Stomach (tissue), 8 donors: ENCODE measurements at regions not wholly inside any gene's neighbourhood (a gene's known extent, or its start where the extent isn't known, plus 50 kb on each side); places are given as distances from the start of the nearest gene placed in this dataset.
A peak's percentile ranks its signal among the peaks of the same experiment; 100 is the strongest.
"Not testable (repeated sequence)": the region's sequence is repeated elsewhere in the genome, so short reads cannot be mapped to it uniquely, and the experiment has no call there.

Experiments used
- DNase-seq, 2 donors: peaks; one replicate each; pipeline versions ENCODE4 v3.0.0 to v3.0.0-alpha.2; 2013 to 2019
- H3K27ac ChIP-seq, 5 donors: fragments of 200-600 bp in 4 of 5; sonication (generic) in 4 of 5; one replicate each; pipeline ENCODE4 v1.5.1; 2013 to 2019; ENCODE audit warnings: mild to moderate bottlenecking in 1 of 5, moderate library complexity in 1 of 5
- H3K27me3 ChIP-seq, 3 donors: fragments of 200-600 bp; sonication (generic); one replicate each; pipeline ENCODE4 v1.5.1; 2017 to 2019; ENCODE audit warnings: mixed run types in 1 of 3
- H3K36me3 ChIP-seq, 4 donors: fragments of 200-600 bp; sonication (generic); 1 replicate in 3 of 4; 2 replicates in 1 of 4; pipeline ENCODE4 v1.5.1; 2016 to 2019
- H3K4me1 ChIP-seq, 4 donors: fragments of 200-600 bp; sonication (generic); one replicate each; pipeline ENCODE4 v1.5.1; 2016 to 2019
- H3K4me3 ChIP-seq, 4 donors: fragments of 200-600 bp; sonication (generic) in 3 of 4; one replicate each; pipeline ENCODE4 v1.5.1; 2016 to 2019; ENCODE audit warnings: mild to moderate bottlenecking in 1 of 4
- H3K9me3 ChIP-seq, 4 donors: fragments of 200-600 bp; sonication (generic); one replicate each; pipeline ENCODE4 v1.5.1; 2016 to 2019
- CTCF ChIP-seq, 7 experiments: fragments of 450-650 bp in 4 of 7; fragments of 200-600 bp in 3 of 7; sonication (generic) in 3 of 7; IDR thresholded peaks; one replicate each; pipeline ENCODE4 v1.5.1; 2016 to 2019; ENCODE audit warnings: antibody characterized with exemption in 7 of 7, control low read depth in 2 of 7, mild to moderate bottlenecking in 1 of 7
- EP300 ChIP-seq: sonication (generic); formaldehyde crosslinking; IDR thresholded peaks from one replicate; pipeline ENCODE4 v1.6.1; 2017; ENCODE audit warnings: antibody characterized with exemption
- POLR2A ChIP-seq, 4 donors: fragments of 450-650 bp; IDR thresholded peaks; one replicate each; pipeline ENCODE4 v1.6.1; 2016; ENCODE audit warnings: antibody characterized with exemption in 4 of 4, control low read depth in 2 of 4, mild to moderate bottlenecking in 1 of 4, moderate library complexity in 1 of 4
- POLR2AphosphoS5 ChIP-seq, 3 donors: sonication (generic); formaldehyde crosslinking; IDR thresholded peaks; one replicate each; pipeline ENCODE4 v1.6.1; 2016; ENCODE audit warnings: antibody characterized with exemption in 3 of 3
- WGBS, 5 donors: extraction: QIAGEN DNeasy Blood & Tissue Kit in 3 of 5; methylation state at CpG; one replicate each; pipeline versions ENCODE4 v1.1.5 to v1.1.7; 2013 to 2018; 5-methylcytosine and 5-hydroxymethylcytosine counted together
- intact Hi-C: fragments of 100-400 bp; cut with DNase I; formaldehyde crosslinking; loops from one replicate; pipeline ENCODE4 v1.15.1; 2023; ENCODE audit warnings: low total_unique reads
- donor health status: healthy with polysubstance abuse.
- donor health status: Bipolar disorder and iron deficiency.
- donor health status: healthy.

GRCh38 chr7:408751-409311 is 110.8 kb downstream of the PDGFA start:
- Histone ChIP-seq H3K4me3 (no peak overlapping the region), H3K36me3 (no peaks in the 10 kb centered on the region), H3K9me3 (no peaks in the 10 kb centered on the region), H3K27me3 (peaks cover 0 to 46% (median 0%) of the 10 kb centered on the region in 3 donors), H3K27ac (no peak overlapping the region), H3K4me1 (peaks cover 0 to 6% (median 3%) of the 10 kb centered on the region in 4 donors)
- TF ChIP-seq EP300 (no peak), POLR2A (IDR thresholded peaks at IDR 0.05) (no peak), CTCF (IDR thresholded peaks at IDR 0.05) (no peak), POLR2AphosphoS5 (IDR thresholded peaks at IDR 0.05) (no peak)
- peak in 1 of 2 donors; percentile 10 for DNase-seq
- 81 to 89% (median 86%) methylated on average over 14 to 21 of the region's 21 CpGs for WGBS, 5 donors
- intact Hi-C loops = no loop called here

- Histone ChIP-seq H3K36me3 (no peaks in the 10 kb centered on the region), H3K4me3 (no peak overlapping the region), H3K4me1 (peaks cover 0 to 6% (median 3%) of the 10 kb centered on the region in 4 donors), H3K9me3 (no peaks in the 10 kb centered on the region), H3K27ac (no peak overlapping the region), H3K27me3 (peaks cover 0 to 46% (median 0%) of the 10 kb centered on the region in 3 donors)
- DNase-seq = no peak
- intact Hi-C loops = no loop called here
- WGBS, 5 donors = 77 to 85% (median 79%) methylated on average over 32 to 34 of the region's 34 CpGs
- no peak for TF ChIP-seq CTCF (IDR thresholded peaks at IDR 0.05)
- no peak for TF ChIP-seq POLR2AphosphoS5 (IDR thresholded peaks at IDR 0.05)
- no peak for TF ChIP-seq EP300
- TF ChIP-seq POLR2A (IDR thresholded peaks at IDR 0.05) = no peak
Measured at GRCh38 chr7:409339-410281, 110.0 kb downstream of the PDGFA start.

- 89 to 94% (median 92%) methylated on average over 15 to 20 of the region's 20 CpGs for WGBS, 5 donors
- H3K36me3 ChIP-seq = no peaks in the 10 kb centered on the region
- H3K4me3 ChIP-seq = no peak overlapping the region
- H3K9me3 ChIP-seq = no peaks in the 10 kb centered on the region
- no peak overlapping the region for H3K27ac ChIP-seq
- TF ChIP-seq POLR2A (IDR thresholded peaks at IDR 0.05) (no peak), POLR2AphosphoS5 (IDR thresholded peaks at IDR 0.05) (no peak), CTCF (IDR thresholded peaks at IDR 0.05) (no peak), EP300 (no peak)
- peaks cover 0 to 38% (median 0%) of the 10 kb centered on the region in 3 donors for H3K27me3 ChIP-seq
- DNase-seq = no peak
- intact Hi-C loops = no loop called here
- peaks cover 0 to 6% (median 3%) of the 10 kb centered on the region in 4 donors for H3K4me1 ChIP-seq
Measured at GRCh38 chr7:410395-410910, 109.2 kb downstream of the PDGFA start.

GRCh38 chr7:411116-411515 is 108.5 kb downstream of the PDGFA start:
- H3K4me1 ChIP-seq, H3K9me3 ChIP-seq, H3K36me3 ChIP-seq, H3K4me3 ChIP-seq, H3K27ac ChIP-seq, intact Hi-C loops, DNase-seq: not testable (repeated sequence)
- H3K27me3 ChIP-seq = peaks cover 0 to 31% (median 0%) of the 10 kb centered on the region in 3 donors
- WGBS, 5 donors = 95 to 98% (median 97%) methylated on average over 9 to 22 of the region's 24 CpGs; no CpG with 5 or more reads in 1 of the 5 donors
